ENCODE measurements at regions not wholly inside any gene's neighbourhood (a gene's known extent, or its start where the extent isn't known, plus 50 kb on each side); places are given as distances from the start of the nearest gene placed in this dataset.

DNA sequence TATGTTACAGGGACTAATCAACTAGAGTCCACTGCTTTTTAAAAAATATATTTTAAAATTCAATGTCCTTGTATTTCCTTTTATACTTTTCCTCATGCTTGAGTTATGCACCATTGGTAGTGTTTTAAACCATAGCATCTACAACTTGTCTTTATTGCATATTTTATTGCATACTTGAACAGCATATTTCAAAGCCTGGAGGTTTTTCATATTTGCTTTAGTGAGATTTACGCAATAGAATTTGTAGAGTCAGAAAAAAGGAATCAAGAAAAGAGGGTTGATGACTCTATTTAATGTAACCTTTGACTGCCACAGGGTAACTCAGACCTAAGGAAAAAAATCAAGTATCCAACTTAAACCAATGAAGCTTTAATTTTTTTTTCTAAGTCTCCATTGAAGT, 1165.7 kb upstream of the IGFBP7 start:
- no peaks in the 10 kb centered on the region for H3K4me1 ChIP-seq (ENCODE audit: control insufficient read depth in 3 of 3, insufficient read depth in 3 of 3, low read length in 3 of 3)
- H3K27ac ChIP-seq (ENCODE audit: low read depth, low read length) = no peak overlapping the region
- no peak overlapping the region for H3K9ac ChIP-seq (ENCODE audit: low read depth in 1 of 3, low read length in 3 of 3)
- no peak overlapping the region for H3K4me3 ChIP-seq (ENCODE audit: low read length in 3 of 3)
- H3K27me3 ChIP-seq (ENCODE audit: control insufficient read depth in 3 of 3, insufficient read depth in 3 of 3, low read length in 3 of 3) = no peaks in the 10 kb centered on the region
- H3K36me3 ChIP-seq (ENCODE audit: control insufficient read depth in 3 of 3, insufficient read depth in 3 of 3, low read length in 3 of 3) = no peaks in the 10 kb centered on the region
- no peaks in the 10 kb centered on the region for H3K9me3 ChIP-seq (ENCODE audit: control insufficient read depth in 3 of 3, low read length in 3 of 3)

DNA sequence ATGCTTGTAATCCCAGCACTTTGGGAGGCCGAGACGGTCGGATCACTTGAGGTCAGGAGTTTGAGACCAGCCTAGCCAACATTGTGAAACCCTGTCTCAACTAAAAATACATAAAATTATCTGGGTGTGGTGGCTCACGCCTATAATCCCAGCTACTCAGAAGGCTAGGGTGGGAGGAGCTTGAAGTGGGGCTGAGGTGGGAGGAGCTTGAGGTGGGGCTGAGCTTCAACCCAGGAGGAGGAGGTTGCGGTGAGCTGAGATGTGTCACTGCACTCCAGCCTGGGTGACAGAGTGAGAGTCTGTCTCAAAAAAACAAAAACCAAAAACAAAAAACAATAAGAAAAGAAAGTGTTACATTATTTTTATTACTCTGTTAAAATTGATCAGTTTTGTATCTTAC, 1164.4 kb upstream of the IGFBP7 start:
- H3K36me3 ChIP-seq (ENCODE audit: control insufficient read depth in 3 of 3, insufficient read depth in 3 of 3, low read length in 3 of 3) = no peaks in the 10 kb centered on the region
- H3K4me1 ChIP-seq (ENCODE audit: control insufficient read depth in 3 of 3, insufficient read depth in 3 of 3, low read length in 3 of 3) = no peaks in the 10 kb centered on the region
- no peak overlapping the region for H3K4me3 ChIP-seq (ENCODE audit: low read length in 3 of 3)
- no peaks in the 10 kb centered on the region for H3K27me3 ChIP-seq (ENCODE audit: control insufficient read depth in 3 of 3, insufficient read depth in 3 of 3, low read length in 3 of 3)
- H3K9me3 ChIP-seq (ENCODE audit: control insufficient read depth in 3 of 3, low read length in 3 of 3) = no peaks in the 10 kb centered on the region
- H3K9ac ChIP-seq (ENCODE audit: low read depth in 1 of 3, low read length in 3 of 3) = no peak overlapping the region
- H3K27ac ChIP-seq (ENCODE audit: low read depth, low read length) = no peak overlapping the region

DNA sequence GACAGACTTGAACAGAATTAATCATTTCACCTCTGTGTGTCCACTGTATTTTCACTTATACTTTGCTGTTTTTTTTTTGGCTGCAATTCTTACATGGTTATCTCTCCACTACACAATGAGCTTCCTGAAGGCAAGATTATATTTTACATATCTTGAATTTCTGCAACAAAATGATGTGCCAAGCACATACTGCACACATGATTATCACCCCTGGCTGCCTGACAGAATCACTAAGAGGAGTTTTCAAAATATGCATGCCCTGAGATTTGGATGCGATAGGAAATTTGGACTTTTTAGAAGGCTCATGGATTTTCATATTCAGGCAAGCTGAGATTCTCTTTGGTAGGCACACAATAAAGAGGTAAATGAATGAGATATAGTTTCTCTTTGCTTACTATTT, 1162.1 kb upstream of the IGFBP7 start:
- Histone ChIP-seq H3K36me3 (ENCODE audit: control insufficient read depth in 3 of 3, insufficient read depth in 3 of 3, low read length in 3 of 3) (no peaks in the 10 kb centered on the region), H3K9ac (ENCODE audit: low read depth in 1 of 3, low read length in 3 of 3) (no peak overlapping the region), H3K9me3 (ENCODE audit: control insufficient read depth in 3 of 3, low read length in 3 of 3) (no peaks in the 10 kb centered on the region), H3K27me3 (ENCODE audit: control insufficient read depth in 3 of 3, insufficient read depth in 3 of 3, low read length in 3 of 3) (no peaks in the 10 kb centered on the region), H3K4me1 (ENCODE audit: control insufficient read depth in 3 of 3, insufficient read depth in 3 of 3, low read length in 3 of 3) (no peaks in the 10 kb centered on the region), H3K4me3 (ENCODE audit: low read length in 3 of 3) (no peak overlapping the region), H3K27ac (ENCODE audit: low read depth, low read length) (no peak overlapping the region)

DNA sequence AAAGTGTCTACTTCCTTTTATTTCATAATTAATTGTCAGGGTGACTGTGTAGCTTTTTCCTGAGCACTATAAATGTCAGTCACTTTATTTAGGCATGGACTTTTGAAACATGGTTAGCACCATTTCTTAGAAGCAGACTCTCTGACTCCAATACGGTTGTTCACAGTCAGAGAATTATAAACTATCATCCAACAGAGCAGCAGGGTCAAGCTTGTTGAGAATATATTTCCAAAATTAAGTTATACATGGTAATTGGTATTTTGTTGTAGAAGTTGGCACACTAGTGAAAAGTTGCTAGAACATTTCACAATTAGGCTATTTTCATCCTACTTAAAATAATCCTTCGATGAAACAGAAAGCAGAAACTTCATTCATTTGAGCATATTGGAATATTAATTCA, 1155.5 kb upstream of the IGFBP7 start:
- H3K27ac ChIP-seq (ENCODE audit: low read depth, low read length) = no peak overlapping the region
- H3K9ac ChIP-seq (ENCODE audit: low read depth in 1 of 3, low read length in 3 of 3) = no peak overlapping the region
- H3K36me3 ChIP-seq (ENCODE audit: control insufficient read depth in 3 of 3, insufficient read depth in 3 of 3, low read length in 3 of 3) = no peaks in the 10 kb centered on the region
- H3K27me3 ChIP-seq (ENCODE audit: control insufficient read depth in 3 of 3, insufficient read depth in 3 of 3, low read length in 3 of 3) = no peaks in the 10 kb centered on the region
- no peaks in the 10 kb centered on the region for H3K4me1 ChIP-seq (ENCODE audit: control insufficient read depth in 3 of 3, insufficient read depth in 3 of 3, low read length in 3 of 3)
- no peaks in the 10 kb centered on the region for H3K9me3 ChIP-seq (ENCODE audit: control insufficient read depth in 3 of 3, low read length in 3 of 3)
- H3K4me3 ChIP-seq (ENCODE audit: low read length in 3 of 3) = no peak overlapping the region

DNA sequence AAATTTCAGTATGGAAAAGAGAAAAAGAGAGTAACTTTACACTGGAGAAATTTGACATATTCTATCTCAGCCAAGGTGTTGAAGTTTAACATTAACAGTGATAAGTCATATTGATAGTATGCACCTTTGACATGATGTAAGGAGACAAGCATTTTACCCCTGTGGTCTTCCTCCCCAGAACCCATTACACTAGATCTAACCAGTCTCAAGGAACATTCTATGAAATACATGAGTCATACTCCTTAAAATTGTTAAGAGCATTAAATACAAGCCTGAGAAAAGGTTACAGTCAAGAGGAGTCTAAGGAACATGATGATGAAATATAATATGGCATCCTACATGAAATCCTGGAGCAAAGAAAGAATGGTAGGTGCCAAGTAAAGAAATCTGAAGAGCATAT, 1151.3 kb upstream of the IGFBP7 start:
- no peak overlapping the region for H3K4me3 ChIP-seq (ENCODE audit: low read length in 3 of 3)
- H3K36me3 ChIP-seq (ENCODE audit: control insufficient read depth in 3 of 3, insufficient read depth in 3 of 3, low read length in 3 of 3) = no peaks in the 10 kb centered on the region
- H3K9ac ChIP-seq (ENCODE audit: low read depth in 1 of 3, low read length in 3 of 3) = no peak overlapping the region
- no peaks in the 10 kb centered on the region for H3K27me3 ChIP-seq (ENCODE audit: control insufficient read depth in 3 of 3, insufficient read depth in 3 of 3, low read length in 3 of 3)
- no peak overlapping the region for H3K27ac ChIP-seq (ENCODE audit: low read depth, low read length)
- no peaks in the 10 kb centered on the region for H3K4me1 ChIP-seq (ENCODE audit: control insufficient read depth in 3 of 3, insufficient read depth in 3 of 3, low read length in 3 of 3)
- no peaks in the 10 kb centered on the region for H3K9me3 ChIP-seq (ENCODE audit: control insufficient read depth in 3 of 3, low read length in 3 of 3)

DNA sequence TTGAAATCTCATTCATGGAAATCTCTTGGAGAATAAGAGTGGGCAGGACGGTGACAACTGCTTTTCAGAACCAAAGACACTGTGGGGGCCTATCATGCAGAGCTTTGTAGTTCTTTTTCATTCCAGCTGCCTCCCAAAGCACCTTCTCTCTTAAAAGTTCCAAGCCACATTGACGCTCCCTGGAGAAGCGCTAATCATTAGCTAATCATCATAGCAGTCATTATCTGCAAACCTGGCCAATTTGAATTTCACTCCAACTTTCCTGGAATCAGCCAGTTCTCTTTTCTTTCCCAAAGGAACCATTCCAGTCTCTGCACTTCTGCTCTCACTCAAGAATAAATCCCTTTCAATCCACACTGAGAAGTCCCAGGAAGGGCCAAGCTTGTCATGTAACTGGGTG, 1144.1 kb upstream of the IGFBP7 start:
- Histone ChIP-seq H3K27ac (ENCODE audit: low read depth, low read length) (no peak overlapping the region), H3K4me1 (ENCODE audit: control insufficient read depth in 3 of 3, insufficient read depth in 3 of 3, low read length in 3 of 3) (no peaks in the 10 kb centered on the region), H3K9ac (ENCODE audit: low read depth in 1 of 3, low read length in 3 of 3) (no peak overlapping the region), H3K9me3 (ENCODE audit: control insufficient read depth in 3 of 3, low read length in 3 of 3) (no peaks in the 10 kb centered on the region), H3K27me3 (ENCODE audit: control insufficient read depth in 3 of 3, insufficient read depth in 3 of 3, low read length in 3 of 3) (no peaks in the 10 kb centered on the region), H3K36me3 (ENCODE audit: control insufficient read depth in 3 of 3, insufficient read depth in 3 of 3, low read length in 3 of 3) (no peaks in the 10 kb centered on the region), H3K4me3 (ENCODE audit: low read length in 3 of 3) (no peak overlapping the region)

DNA sequence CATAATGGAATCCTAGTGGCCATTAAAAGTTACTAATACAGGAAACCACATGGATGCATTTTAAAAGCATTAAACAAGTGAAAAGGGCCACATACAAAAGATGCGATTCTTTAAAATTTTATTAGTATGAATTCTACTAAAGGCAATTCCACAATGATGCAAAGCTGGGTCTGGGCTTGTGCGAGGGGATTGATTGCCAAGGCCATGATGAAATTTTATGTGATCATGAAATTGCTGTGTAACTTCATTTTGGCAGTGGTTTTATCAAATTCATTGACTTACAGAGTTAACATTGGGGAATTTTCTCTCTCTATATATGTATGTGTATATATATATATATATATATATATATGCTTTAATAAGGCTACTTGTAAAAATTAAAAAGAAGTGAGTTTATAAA, 1142.5 kb upstream of the IGFBP7 start:
- no peak overlapping the region for H3K27ac ChIP-seq (ENCODE audit: low read depth, low read length)
- no peak overlapping the region for H3K4me3 ChIP-seq (ENCODE audit: low read length in 3 of 3)
- no peak overlapping the region for H3K9ac ChIP-seq (ENCODE audit: low read depth in 1 of 3, low read length in 3 of 3)
- H3K27me3 ChIP-seq (ENCODE audit: control insufficient read depth in 3 of 3, insufficient read depth in 3 of 3, low read length in 3 of 3) = no peaks in the 10 kb centered on the region
- H3K4me1 ChIP-seq (ENCODE audit: control insufficient read depth in 3 of 3, insufficient read depth in 3 of 3, low read length in 3 of 3) = no peaks in the 10 kb centered on the region
- no peaks in the 10 kb centered on the region for H3K9me3 ChIP-seq (ENCODE audit: control insufficient read depth in 3 of 3, low read length in 3 of 3)
- no peaks in the 10 kb centered on the region for H3K36me3 ChIP-seq (ENCODE audit: control insufficient read depth in 3 of 3, insufficient read depth in 3 of 3, low read length in 3 of 3)

DNA sequence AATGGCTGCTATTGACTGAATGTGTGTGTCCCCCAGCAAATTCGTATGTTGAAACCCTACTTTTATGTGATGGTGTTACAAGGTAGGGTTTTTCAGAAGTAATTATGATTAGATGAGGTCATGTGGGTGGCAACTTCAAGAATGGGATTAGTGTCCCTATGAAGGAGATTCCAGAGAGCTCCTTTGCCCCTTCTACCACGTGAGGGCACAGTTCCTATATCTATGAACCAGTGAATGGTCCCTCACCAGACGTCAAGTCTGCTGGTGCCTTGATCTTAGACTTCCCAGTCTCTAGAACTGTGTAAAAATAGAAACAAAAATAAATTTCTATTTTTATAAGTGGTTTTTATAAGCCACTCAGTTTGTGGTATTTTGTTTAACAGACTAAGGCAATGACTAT, 1137.6 kb upstream of the IGFBP7 start:
- Histone ChIP-seq H3K36me3 (ENCODE audit: control insufficient read depth in 3 of 3, insufficient read depth in 3 of 3, low read length in 3 of 3) (no peaks in the 10 kb centered on the region), H3K27me3 (ENCODE audit: control insufficient read depth in 3 of 3, insufficient read depth in 3 of 3, low read length in 3 of 3) (no peaks in the 10 kb centered on the region), H3K27ac (ENCODE audit: low read depth, low read length) (no peak overlapping the region), H3K4me1 (ENCODE audit: control insufficient read depth in 3 of 3, insufficient read depth in 3 of 3, low read length in 3 of 3) (no peaks in the 10 kb centered on the region), H3K4me3 (ENCODE audit: low read length in 3 of 3) (no peak overlapping the region), H3K9me3 (ENCODE audit: control insufficient read depth in 3 of 3, low read length in 3 of 3) (no peaks in the 10 kb centered on the region), H3K9ac (ENCODE audit: low read depth in 1 of 3, low read length in 3 of 3) (no peak overlapping the region)

DNA sequence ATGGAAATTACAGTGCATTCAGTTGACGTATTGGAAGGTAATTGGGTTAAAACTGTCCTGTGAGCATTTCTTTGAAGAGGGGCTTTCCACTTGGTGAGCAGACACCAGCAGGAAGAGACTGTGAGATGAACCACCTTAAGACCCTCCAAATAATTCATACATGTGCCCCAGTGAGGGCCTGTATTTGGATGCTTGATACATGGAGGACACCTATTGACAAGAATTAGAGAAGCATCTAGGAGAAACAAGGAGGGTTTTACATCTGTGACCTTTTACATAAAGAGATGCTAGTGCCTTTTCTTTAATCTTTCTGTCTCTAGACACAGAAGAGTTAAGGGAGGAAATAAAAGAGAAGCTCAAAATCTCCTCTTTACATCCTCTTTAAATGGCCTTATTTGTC, 1115.3 kb upstream of the IGFBP7 start:
- Histone ChIP-seq H3K4me1 (ENCODE audit: control insufficient read depth in 3 of 3, insufficient read depth in 3 of 3, low read length in 3 of 3) (no peaks in the 10 kb centered on the region), H3K27me3 (ENCODE audit: control insufficient read depth in 3 of 3, insufficient read depth in 3 of 3, low read length in 3 of 3) (no peaks in the 10 kb centered on the region), H3K9ac (ENCODE audit: low read depth in 1 of 3, low read length in 3 of 3) (no peak overlapping the region), H3K36me3 (ENCODE audit: control insufficient read depth in 3 of 3, insufficient read depth in 3 of 3, low read length in 3 of 3) (no peaks in the 10 kb centered on the region), H3K9me3 (ENCODE audit: control insufficient read depth in 3 of 3, low read length in 3 of 3) (no peaks in the 10 kb centered on the region), H3K4me3 (ENCODE audit: low read length in 3 of 3) (no peak overlapping the region), H3K27ac (ENCODE audit: low read depth, low read length) (no peak overlapping the region)

DNA sequence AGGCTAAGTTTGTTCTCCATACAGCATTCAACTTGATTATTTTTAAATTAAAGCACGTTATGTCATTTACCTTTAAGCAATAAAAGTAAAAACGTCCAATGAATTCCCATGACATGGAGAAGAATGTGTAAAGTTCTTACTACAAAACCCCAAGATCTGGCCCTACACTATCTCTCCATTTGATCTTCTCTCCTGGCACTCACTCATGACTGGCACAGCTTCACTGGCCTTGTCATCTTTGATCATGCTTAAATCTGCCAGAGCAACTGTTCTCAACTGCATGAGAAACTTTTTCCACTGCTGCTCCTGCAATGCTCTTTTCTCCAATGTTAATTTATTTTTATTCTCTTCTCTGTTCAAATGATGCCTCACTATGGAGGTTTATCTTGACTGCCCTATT, 1109.0 kb upstream of the IGFBP7 start:
- H3K36me3 ChIP-seq (ENCODE audit: control insufficient read depth in 3 of 3, insufficient read depth in 3 of 3, low read length in 3 of 3) = no peaks in the 10 kb centered on the region
- no peak overlapping the region for H3K4me3 ChIP-seq (ENCODE audit: low read length in 3 of 3)
- no peak overlapping the region for H3K27ac ChIP-seq (ENCODE audit: low read depth, low read length)
- no peak overlapping the region for H3K9ac ChIP-seq (ENCODE audit: low read depth in 1 of 3, low read length in 3 of 3)
- no peaks in the 10 kb centered on the region for H3K9me3 ChIP-seq (ENCODE audit: control insufficient read depth in 3 of 3, low read length in 3 of 3)
- no peaks in the 10 kb centered on the region for H3K27me3 ChIP-seq (ENCODE audit: control insufficient read depth in 3 of 3, insufficient read depth in 3 of 3, low read length in 3 of 3)
- no peaks in the 10 kb centered on the region for H3K4me1 ChIP-seq (ENCODE audit: control insufficient read depth in 3 of 3, insufficient read depth in 3 of 3, low read length in 3 of 3)

DNA sequence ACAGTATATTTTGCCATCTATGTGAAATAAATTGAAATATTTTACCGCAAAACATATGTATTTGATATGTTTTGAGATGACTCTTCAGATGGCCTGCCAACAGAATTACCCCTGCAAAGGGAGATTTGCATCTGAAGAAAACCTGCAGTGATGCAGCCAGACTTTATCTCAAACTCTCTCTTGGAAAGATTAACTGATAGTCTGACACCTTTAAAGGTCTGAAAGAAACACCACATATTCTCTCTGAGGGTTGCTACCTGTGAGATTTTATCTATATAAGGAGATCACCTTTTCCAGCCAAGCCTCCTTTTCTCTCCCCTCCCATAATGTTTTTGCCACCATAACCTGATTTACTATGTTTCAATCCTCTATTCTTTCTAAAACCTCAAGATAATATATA, 1106.3 kb upstream of the IGFBP7 start:
- H3K36me3 ChIP-seq (ENCODE audit: control insufficient read depth in 3 of 3, insufficient read depth in 3 of 3, low read length in 3 of 3) = no peaks in the 10 kb centered on the region
- H3K4me3 ChIP-seq (ENCODE audit: low read length in 3 of 3) = no peak overlapping the region
- H3K27me3 ChIP-seq (ENCODE audit: control insufficient read depth in 3 of 3, insufficient read depth in 3 of 3, low read length in 3 of 3) = no peaks in the 10 kb centered on the region
- H3K27ac ChIP-seq (ENCODE audit: low read depth, low read length) = no peak overlapping the region
- H3K4me1 ChIP-seq (ENCODE audit: control insufficient read depth in 3 of 3, insufficient read depth in 3 of 3, low read length in 3 of 3) = no peaks in the 10 kb centered on the region
- H3K9ac ChIP-seq (ENCODE audit: low read depth in 1 of 3, low read length in 3 of 3) = no peak overlapping the region
- H3K9me3 ChIP-seq (ENCODE audit: control insufficient read depth in 3 of 3, low read length in 3 of 3) = no peaks in the 10 kb centered on the region

All from skeletal muscle tissue (tissue), 3 donors.